ENCODE measurements at regions not wholly inside any gene's neighbourhood (a gene's known extent, or its start where the extent isn't known, plus 50 kb on each side); places are given as distances from the start of the nearest gene placed in this dataset.
"Not testable (repeated sequence)": the region's sequence is repeated elsewhere in the genome, so short reads cannot be mapped to it uniquely, and the experiment has no call there.

DNA sequence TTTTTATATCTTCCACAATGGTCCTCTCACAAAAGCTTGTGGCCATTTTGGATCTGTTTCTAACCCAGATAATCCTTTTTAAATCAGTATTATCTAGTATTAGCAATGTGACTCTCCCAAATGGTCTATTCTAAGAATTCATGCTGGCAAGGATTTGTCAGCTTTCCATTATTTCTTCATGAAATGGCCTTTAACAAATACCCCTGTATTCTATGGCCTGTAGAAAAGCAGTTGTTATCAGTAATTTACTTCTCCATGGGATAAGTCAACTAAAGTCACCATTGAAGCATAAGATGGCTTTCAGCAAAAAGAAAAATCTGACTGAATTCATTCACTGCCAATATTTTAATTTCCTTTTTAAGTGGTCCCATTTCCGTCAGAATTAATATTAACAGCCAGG lies 346.4 kb upstream of the FAM174A start:
- no peak for DNase-seq

DNA sequence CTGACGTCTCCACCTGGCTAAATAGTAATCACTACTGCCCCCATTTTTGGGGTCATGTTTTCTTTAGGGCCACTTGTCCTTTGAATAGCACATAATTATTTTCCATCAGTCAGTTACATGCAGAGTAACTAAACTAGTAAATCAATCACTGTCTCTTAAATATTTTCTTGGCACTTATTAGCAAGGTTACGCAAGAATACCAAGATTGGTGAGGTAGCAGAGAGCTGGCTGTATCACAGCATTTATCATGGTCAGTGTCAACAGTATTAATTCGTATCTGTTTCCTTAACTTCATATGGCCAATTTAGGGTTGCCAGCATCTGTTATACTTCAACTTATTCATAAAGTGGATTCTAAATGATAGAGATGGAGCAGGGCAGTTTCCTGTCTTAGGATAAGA lies 346.8 kb upstream of the FAM174A start:
- no peak for DNase-seq

DNA sequence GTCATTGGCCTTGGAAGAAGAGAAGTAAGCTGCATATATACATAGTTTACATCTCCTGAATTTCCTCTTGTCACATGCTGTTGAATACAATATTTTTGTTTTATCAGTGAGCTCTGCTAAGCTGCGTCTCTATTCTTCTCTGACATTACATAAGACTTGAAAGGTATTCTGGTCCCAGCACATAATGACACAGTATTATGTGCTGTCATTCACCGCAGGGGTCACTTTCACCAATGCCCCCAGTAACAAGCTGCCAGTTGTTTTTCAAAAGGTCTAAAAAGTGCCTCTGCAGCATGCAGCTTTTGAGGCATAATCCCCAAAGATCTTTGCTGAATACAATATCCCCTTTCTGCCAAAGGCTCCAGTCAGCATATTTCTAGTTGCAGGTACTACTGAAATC lies 349.0 kb upstream of the FAM174A start:
- no peak for DNase-seq

DNA sequence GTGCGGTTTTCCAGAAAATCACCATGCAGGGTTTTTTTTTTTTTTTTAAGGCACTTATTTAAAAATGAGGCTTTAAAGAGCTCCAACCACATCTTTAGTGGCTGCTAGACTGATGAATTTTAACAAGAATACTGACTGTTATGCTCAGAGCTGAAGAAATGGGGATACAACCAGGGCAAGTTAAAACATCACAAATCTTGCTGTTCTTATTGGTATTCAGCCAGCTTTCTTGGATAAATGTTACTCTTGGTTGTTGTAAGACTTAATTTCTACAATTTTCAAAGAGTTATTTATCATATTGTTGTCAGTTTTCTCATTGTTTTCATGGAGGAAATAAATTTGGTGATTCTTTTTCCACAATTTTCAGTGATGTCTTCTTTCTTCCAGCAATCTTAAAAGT lies 352.8 kb upstream of the FAM174A start:
- DNase-seq = no peak

DNA sequence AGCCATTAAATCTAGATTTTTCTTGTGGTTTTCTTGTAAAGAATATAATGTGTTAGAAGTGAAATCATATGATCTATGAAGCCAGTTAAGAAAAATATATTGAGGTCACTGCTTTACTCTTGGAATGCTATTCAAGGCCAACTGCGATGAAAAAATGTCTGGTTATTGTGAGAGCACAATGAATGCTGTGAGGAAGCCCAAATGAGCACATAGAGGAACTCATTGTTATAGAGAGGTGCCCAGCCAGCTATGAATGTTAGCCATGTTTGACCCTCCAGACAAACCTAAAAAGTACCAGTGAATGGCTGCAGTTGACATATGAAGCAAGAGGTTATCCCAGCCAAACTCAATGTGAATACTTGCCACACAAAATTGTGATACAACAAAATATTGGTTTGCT lies 359.8 kb upstream of the FAM174A start:
- DNase-seq = no peak

DNA sequence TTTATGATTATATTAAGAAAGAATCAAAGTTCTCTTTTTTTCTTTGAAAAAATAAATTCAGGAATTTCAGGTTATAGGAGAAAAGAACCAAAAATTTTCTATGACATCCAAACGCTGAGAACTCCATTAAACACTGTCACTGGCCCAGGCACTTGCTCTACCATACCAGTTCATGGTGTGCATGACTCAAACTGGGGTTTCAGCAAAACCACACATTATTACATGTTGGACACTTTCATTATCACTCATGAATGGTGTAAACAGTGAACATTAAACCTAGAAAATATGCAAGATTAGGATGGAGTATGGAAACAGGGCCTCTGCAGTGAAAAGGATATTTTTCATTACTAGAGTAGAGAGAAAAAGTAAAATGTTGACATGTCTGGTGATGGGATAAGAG lies 369.9 kb upstream of the FAM174A start:
- no peak for DNase-seq

DNA sequence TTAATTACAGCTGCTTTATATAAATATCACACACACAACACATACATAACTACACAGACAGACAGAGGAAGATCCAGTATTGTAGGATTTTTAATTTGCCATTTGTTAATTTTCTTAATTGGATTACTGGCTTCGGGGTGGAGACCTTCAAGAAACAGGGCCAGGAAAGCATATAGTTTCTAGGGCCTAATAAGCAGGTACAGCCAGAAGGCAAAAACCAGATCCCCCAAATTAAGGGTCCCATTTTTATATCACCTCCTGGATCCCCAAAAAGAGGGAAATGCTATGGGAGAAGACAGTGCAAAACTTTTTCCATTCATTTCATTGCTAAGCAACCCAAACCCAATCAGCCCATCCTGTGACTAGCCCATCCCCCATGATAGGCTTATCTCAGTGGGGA lies 373.3 kb upstream of the FAM174A start:
- DNase-seq = no peak

DNA sequence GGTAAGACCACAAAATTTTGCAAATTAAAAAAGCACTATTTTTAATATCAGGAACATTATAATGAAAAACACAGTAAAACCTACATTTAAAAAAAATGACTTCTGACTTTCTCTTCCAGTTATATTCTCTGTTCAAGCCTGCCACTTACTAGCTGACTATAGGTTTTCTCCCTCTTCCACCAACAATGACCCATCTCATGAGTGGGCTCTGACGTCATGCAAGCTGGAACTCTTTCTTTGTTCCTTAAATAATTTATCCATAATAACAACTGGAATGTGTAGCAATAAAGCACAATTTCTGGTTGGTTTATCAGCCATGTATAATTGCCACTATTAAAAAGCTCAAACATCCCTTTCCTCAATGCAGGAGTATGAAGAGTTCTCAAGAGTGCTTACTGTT lies 378.1 kb upstream of the FAM174A start:
- no peak for DNase-seq

DNA sequence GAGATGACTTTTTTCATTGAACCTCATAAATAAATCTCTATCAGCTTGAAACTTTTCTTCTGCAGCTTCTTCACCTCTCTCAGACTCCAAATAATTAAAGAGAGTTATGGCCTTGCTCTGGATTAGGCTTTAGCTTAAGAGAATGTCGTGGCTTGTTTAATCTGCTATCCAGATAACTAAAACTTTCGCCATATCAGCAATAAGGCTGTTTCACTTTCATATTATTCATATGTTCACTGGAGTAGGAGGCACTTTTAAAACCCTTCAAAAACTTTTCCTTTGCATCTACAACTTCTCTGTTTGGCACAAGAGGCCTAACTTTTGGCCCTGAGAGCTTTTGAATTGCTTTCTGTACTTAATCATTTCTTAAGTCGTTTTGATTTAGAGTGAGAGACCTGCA lies 386.9 kb upstream of the FAM174A start:
- no peak for DNase-seq

DNA sequence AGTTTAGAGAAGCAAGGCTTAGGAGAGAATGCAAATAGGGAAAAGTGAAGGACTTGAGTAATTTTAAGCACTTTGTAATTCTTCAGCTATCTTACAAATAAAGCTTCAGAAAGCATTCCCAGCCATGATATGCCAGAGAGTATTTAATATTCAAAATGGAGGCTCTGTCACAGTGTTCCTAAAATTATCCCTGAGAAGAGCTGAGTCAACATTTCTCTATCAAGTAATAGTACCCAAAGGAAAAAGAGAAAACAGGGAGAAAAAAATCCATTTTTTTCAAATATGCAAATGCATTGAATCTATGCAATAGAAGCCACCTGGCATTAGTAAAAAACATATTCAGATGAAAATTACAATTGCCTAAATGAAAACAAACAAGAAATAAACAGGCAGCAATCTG lies 392.6 kb upstream of the FAM174A start:
- no peak for DNase-seq

DNA sequence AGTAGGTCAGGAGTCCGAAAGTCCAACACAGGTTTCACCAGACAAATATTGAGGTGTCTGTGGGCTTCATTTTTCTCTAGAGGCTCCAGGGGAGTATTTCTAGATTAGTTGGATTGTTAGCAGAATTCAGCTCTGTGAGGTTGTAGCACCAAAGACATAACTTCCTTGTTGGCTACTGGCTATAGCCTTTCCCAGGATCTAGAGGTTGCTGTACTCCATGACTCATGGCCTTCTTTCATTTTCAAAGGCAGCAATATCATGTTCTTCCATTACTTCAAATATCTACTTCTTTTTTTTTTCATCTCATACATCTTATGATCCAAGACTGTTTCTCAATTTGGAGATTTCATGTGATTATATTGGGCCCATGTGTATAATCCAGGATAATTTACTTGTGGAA lies 404.0 kb upstream of the FAM174A start:
- no peak for DNase-seq

DNA sequence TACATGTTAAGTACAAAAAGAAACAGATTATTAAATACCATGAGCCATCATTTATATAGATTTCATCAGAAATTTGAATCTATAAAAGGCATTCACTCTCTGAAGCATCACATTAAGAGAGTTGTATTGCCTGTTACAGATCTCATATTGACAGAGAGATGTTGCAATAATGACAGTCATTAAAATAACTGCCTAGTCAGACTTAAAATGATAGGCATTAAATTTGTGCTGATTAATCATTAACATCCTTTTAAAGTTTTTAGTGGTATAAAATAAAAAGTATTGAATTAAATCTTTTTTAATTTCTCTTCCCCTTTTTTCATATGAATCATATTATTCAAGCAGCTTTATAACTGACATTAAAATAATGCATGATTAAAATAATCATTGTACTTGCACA lies 404.9 kb upstream of the FAM174A start:
- DNase-seq = no peak

DNA sequence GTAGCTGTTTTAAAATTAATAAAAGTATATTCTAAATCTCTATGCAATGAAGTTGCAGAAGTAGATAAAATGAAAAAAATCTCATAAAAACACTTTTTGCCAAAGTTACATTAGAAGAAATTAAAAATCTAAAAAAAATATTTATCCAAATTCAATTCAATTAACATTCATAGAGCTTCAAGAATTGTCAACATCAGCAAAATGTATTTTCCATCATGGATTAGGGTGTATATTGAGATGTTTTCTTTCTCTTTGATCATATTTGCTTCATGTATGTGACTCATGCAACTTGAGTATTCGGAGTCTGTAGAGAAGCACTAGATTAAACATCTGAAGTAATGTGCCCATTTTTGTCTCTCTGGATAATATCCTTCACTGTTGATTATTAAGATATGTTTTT lies 415.3 kb upstream of the FAM174A start:
- DNase-seq = no peak

DNA sequence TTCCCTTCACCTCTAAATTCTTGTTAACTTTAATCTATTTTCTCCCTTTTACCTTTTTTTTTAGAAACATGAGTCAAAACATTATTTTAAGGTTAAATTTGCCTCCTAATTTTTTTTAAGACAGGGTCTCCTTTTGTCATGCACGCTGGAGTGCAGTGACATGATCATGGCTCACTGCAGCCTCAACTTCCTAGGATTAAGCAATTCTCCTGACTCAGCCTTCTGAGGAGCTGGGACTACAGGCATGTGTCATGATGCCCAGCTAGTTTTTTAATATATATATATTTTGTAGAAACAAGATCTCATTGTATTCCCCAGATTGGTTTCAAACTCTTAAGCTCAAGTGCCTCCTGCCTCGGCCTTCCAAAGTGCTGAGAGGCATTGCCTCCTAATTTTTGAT lies 424.7 kb upstream of the FAM174A start:
- no peak for DNase-seq

DNA sequence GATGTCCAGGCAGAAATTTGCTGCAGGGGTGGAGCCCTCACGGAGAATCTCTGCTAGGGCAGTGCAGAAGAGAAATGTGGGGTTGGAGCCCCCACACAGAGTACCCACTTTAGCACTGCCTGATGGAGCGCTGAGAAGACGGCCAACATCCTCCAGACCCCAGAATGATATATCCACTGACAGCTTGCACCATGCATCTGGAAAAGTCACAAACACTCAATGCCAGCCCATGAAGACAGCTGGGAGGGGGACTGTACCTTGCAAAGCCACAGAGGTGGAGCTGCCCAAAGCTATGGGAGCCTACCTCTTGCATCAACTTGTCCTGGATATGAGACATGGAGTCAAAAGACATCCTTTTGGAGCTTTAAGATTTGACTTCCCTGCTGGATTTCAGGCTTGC lies 426.3 kb upstream of the FAM174A start:
- DNase-seq = no peak

DNA sequence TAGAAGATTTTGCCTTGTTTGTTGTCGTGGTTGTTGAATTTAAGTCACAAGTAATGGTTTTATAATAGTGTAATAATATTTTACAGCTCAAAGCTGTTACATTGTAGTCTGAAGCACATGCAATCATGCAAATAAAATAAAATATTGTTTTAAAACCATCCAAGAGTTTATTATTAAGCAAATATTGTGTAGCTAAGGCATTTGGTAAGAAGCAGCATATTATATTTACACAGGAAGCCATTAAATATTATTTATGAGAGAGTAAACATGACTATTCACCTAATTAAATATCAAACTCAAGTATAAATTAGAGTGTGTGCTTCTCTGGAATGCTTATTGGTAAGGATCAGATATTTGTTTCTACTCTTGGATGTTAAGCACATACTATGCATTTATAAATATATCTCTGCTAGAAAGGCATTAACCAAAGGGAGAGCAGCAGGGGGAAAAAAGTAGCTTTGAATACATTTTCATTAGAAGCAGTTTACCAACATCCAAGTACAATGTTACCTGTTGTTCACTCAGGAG lies 431.5 kb upstream of the FAM174A start:
- DNase-seq = not testable (repeated sequence)

DNA sequence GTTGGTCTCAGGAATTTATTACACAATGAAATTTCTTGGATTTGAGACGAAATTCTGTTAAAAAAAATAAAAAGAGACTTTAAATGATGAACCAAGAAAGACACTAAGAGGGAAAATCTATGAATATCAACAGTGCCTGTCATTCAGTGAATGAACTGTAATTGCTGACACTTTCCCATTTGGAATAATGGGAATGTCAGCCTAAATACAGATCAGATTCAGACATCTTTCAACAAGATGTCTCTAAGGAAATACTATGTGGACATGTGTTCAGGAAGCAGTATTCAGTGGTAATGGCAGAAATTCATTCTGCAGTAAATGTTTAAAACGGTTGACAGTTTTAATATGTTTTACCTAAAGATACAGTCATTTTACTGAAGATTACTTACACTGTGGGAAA lies 433.7 kb upstream of the FAM174A start:
- not testable (repeated sequence) for DNase-seq

DNA sequence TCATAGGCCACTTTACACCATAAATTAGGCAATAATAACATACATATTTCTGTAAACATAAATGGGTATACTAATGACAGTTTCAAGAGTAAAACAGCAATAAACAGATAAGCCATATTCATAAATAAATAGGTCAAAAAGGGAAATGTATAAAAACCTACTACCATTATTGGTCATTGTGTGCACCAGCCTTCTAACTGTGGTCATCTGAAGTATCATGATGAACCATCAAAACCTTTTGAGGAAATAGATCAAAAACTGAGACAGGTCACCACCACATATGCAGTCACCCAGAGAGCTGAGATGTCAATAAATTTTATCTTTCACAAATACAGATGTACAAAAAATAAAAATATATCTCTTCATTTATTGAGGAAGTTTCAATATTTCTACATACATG lies 438.8 kb upstream of the FAM174A start:
- not testable (repeated sequence) for DNase-seq

DNA sequence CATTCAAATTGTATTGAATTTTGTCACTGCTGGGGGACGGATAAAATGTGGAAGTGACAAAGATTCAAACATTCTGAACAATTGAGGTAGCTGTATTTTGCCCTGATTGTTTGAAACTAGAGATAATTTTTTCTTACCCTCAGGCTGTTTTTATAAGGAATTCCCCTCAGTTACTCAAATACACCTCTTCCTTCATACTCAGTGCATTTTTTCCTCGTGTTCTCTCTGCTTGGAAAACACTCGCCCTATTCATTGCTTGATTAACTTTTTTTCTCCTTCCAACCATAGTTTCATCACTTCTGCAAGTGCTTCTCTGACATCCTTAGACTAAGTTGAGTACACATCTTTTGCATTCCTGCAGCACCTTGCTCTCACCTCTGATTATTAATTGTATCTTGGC lies 454.5 kb upstream of the FAM174A start:
- not testable (repeated sequence) for DNase-seq

DNA sequence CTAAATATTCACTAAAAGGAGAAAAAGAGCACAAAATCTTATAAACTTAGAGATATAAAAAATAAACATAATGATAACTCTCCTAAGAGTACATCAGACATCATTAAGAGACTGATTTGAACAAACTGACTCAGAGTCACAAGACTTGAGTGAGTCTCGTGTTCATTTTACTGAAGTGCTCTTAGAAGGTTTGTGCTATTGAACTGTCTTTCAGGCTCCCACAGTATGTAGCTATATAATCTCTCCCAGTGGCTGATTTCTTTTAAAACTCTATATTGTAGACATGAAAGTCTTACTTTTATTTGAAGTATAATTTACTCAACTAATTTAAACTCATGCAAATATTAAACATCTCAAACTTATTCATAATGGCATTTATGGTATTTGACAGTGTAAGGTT lies 456.0 kb upstream of the FAM174A start:
- DNase-seq = not testable (repeated sequence)

DNA sequence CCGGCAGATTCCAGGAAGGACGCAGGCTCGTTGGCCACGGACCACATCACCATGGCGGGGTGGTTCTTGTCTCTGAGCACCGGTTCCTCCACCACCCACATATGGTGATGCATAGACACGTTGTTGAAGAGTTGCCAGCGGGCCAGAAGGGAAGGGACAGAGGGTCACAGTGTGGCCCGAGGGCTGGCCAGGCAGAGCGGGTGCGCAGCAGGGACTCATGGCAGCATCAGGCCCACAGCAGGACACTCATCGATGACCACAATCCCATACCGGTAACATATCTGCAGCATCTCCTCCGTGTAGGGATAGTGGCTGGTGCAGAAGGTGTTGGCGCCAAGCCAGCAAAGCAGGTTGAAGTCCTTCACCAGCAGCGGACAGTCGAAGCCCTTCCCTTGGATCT lies 469.2 kb upstream of the FAM174A start:
- DNase-seq = not testable (repeated sequence)

DNA sequence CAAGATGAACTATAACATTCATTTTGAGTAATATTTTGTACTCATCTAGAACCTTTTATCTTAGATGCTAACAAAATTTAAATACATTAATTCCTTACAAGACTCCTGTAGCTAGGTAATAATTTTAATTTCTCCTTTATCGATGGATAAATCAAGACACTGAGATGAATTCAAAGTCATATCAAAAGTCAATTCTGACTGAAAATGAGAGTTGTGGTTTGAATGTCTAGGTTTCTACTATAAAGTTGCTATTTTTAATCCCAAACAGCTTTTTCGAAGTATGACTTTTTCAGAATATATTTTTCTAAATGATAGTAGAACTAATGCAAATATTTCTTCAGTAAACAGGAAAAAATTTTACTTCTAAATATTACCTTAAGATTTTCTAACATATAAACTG lies 491.7 kb upstream of the FAM174A start:
- DNase-seq = no peak

DNA sequence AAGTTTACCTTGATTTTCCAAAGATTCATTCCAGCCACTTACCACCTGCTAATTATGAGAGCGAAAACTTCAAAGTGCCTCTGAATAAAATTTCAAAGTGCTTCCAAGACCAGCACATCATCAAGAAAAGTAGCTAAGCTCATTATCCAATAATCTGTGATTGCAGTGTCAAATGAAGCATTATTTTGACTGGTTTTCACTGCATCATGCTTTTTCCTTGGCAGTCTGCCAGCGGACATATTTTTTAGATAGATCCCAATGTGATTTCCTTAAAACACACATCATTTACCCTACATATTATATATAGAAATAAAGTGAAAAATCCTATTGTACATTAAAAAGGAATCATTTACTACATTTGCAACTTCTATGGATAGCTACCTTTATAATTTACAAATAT lies 508.6 kb upstream of the FAM174A start:
- no peak for DNase-seq

DNA sequence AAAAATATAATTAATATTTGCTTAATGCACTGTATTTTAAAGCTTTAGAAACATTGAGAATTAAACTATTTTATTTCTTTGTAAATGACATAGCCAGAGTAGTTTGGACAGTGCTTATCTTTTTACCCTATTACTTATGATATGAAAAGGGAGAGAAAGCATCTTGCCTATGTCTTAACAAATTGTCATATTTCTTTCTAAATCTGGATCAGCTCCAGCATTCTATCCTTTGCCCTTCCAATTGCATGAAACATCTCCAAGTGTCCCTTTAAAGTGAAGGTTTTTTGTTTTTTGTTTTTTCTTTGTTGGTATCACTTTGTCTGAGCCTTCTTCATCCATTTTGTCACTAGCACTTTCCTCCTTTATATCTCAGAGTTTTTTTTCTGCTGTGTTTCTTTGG lies 511.6 kb upstream of the FAM174A start:
- DNase-seq = no peak

DNA sequence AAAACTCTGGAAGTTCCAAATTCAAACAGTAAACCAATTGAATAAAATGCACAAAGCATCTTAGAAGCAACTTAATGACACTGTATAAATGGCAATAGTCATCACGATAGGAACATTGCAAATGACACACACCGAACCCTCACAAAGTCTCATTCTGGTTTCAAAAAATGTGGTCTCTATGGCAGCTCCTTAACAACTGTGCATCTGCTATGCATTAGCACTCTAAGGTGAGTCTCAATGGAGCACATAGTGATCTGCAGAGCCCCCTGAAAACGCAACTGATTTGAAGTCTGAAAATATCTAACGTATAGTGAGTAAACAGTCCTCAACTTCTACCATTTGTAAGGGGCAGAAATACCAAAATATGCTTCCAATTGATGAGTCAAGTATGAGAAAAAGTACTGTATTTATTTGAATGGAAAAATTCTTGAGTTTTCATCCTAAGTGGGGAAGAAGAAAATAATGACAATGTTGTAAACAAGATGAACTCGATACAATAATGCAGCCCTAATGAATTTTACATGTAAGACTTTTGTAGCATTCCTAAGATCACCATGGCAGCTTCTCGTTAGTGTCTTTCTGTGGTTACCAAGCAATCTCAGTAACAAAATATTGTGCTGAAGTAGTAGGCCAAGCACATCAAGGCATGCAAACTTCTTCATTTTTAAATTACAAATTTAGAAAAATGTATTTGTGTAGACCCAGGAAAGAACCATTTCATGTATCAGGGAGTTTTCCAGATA lies 517.5 kb upstream of the FAM174A start:
- no peak for DNase-seq
